OCI-LY1 (cell line): ENCODE measurements at regions not wholly inside any gene's neighbourhood (a gene's known extent, or its start where the extent isn't known, plus 50 kb on each side); places are given as distances from the start of the nearest gene placed in this dataset.

Experiments used
- H2AFZ ChIP-seq: fragments of 200-600 bp; sonication (generic), shearing (Covaris generic); 2 replicates; pipeline ENCODE4 v1.6.0; 2014; ENCODE audit warnings: antibody characterized with exemption, mild to moderate bottlenecking, low read length
- H3F3A ChIP-seq: fragments of 200-600 bp; sonication (generic), shearing (Covaris generic); 2 replicates; pipeline ENCODE4 v1.6.0; 2014; ENCODE audit warnings: mild to moderate bottlenecking, antibody characterized with exemption, low read length, moderate library complexity; ENCODE audit not compliant: insufficient read depth
- H3K27ac ChIP-seq: fragments of 200-600 bp; sonication (generic); 2 replicates; pipeline ENCODE4 v1.5.1; 2014; ENCODE audit warnings: low read length, mixed run types, mild to moderate bottlenecking, low read depth; ENCODE audit not compliant: poor library complexity, severe bottlenecking
- H3K27me3 ChIP-seq: fragments of 200-600 bp; sonication (generic); 2 replicates; pipeline ENCODE4 v1.6.0; 2014; ENCODE audit warnings: antibody characterized with exemption, mild to moderate bottlenecking, low read length, moderate library complexity; ENCODE audit not compliant: insufficient read depth
- H3K36me3 ChIP-seq: fragments of 200-600 bp; sonication (generic); 2 replicates; pipeline ENCODE4 v1.6.1; 2014; ENCODE audit warnings: mild to moderate bottlenecking, antibody characterized with exemption, low read length, moderate library complexity, mixed read lengths; ENCODE audit not compliant: insufficient read depth
- H3K4me1 ChIP-seq: fragments of 200-600 bp; sonication (generic); 2 replicates; pipeline ENCODE4 v1.5.1; 2014; ENCODE audit warnings: mild to moderate bottlenecking, low read length, moderate library complexity; ENCODE audit not compliant: insufficient read depth, severe bottlenecking
- H3K4me2 ChIP-seq: fragments of 200-600 bp; sonication (generic), shearing (Covaris generic); 2 replicates; pipeline ENCODE4 v1.6.1; 2014; ENCODE audit warnings: low read length
- H3K4me3 ChIP-seq: fragments of 200-600 bp; sonication (generic); 2 replicates; pipeline ENCODE4 v1.5.1; 2014; ENCODE audit warnings: low read length, low read depth, mild to moderate bottlenecking, mixed read lengths; ENCODE audit not compliant: poor library complexity, severe bottlenecking
- H3K79me2 ChIP-seq: fragments of 200-600 bp; shearing (Covaris generic); 2 replicates; pipeline ENCODE4 v1.6.1; 2016; ENCODE audit warnings: mixed run types, low read length, mixed read lengths; ENCODE audit not compliant: insufficient read depth
- H3K9ac ChIP-seq: fragments of 200-600 bp; sonication (generic), shearing (Covaris generic); 2 replicates; pipeline ENCODE4 v1.6.1; 2014; ENCODE audit warnings: mild to moderate bottlenecking, low read length, mixed read lengths
- H3K9me2 ChIP-seq: fragments of 200-600 bp; sonication (generic), shearing (Covaris generic); 2 replicates; pipeline ENCODE4 v1.6.1; 2014; ENCODE audit warnings: low read depth, mild to moderate bottlenecking, low read length, mixed read lengths
- H3K9me3 ChIP-seq: fragments of 200-600 bp; shearing (Covaris generic); 2 replicates; pipeline ENCODE4 v1.6.1; 2014; ENCODE audit warnings: low read length, mixed read lengths
- H4K20me1 ChIP-seq: fragments of 200-600 bp; sonication (generic), shearing (Covaris generic); 2 replicates; pipeline ENCODE4 v1.6.0; 2016; ENCODE audit warnings: mild to moderate bottlenecking, low read length; ENCODE audit not compliant: insufficient read depth
- CTCF ChIP-seq: fragments of 200-600 bp; sonication (generic), shearing (Covaris generic); IDR thresholded peaks from 2 replicates; pipeline ENCODE4 v1.5.1; 2017; ENCODE audit warnings: mild to moderate bottlenecking, antibody characterized with exemption, low read length, moderate library complexity, mixed read lengths
- EZH2 ChIP-seq: fragments of 200-600 bp; sonication (generic), shearing (Covaris generic); IDR thresholded peaks from 2 replicates; pipeline ENCODE4 v1.8.0; 2017; ENCODE audit warnings: borderline replicate concordance, mixed run types, mild to moderate bottlenecking, antibody characterized with exemption, low read length, moderate library complexity, mixed read lengths

- Histone ChIP-seq H3K79me2 (no peaks in the 10 kb centered on the region), H2AFZ (no peak overlapping the region), H3K9me2 (no peaks in the 10 kb centered on the region), H4K20me1 (no peaks in the 10 kb centered on the region), H3F3A (no peaks in the 10 kb centered on the region), H3K27me3 (no peaks in the 10 kb centered on the region), H3K27ac (no peak overlapping the region), H3K4me3 (no peak overlapping the region), H3K9me3 (no peaks in the 10 kb centered on the region), H3K4me2 (no peak overlapping the region), H3K9ac (no peak overlapping the region), H3K4me1 (no peaks in the 10 kb centered on the region), H3K36me3 (no peaks in the 10 kb centered on the region)
- TF ChIP-seq EZH2 (no peak), CTCF (no peak)
These were observed 1501.6 kb downstream of the OTOL1 start for GRCh38 chr3:162998205-162998604.

GRCh38 chr3:163011596-163011995, 1515.0 kb downstream of the OTOL1 start:
- no peaks in the 10 kb centered on the region for H3K9me2 ChIP-seq
- no peaks in the 10 kb centered on the region for H4K20me1 ChIP-seq
- H3K4me2 ChIP-seq: no peak overlapping the region
- no peak overlapping the region for H3K9ac ChIP-seq
- no peak overlapping the region for H3K4me3 ChIP-seq
- no peak for TF ChIP-seq EZH2
- no peak for TF ChIP-seq CTCF
- no peak overlapping the region for H3K27ac ChIP-seq
- no peak overlapping the region for H2AFZ ChIP-seq
- H3K79me2 ChIP-seq: no peaks in the 10 kb centered on the region
- H3K27me3 ChIP-seq: no peaks in the 10 kb centered on the region
- H3K4me1 ChIP-seq: no peaks in the 10 kb centered on the region
- no peaks in the 10 kb centered on the region for H3K9me3 ChIP-seq
- H3F3A ChIP-seq: no peaks in the 10 kb centered on the region
- H3K36me3 ChIP-seq: no peaks in the 10 kb centered on the region

GRCh38 chr3:163016251-163016650, 1519.6 kb downstream of the OTOL1 start:
- Histone ChIP-seq H2AFZ (no peak overlapping the region), H3K4me3 (no peak overlapping the region), H3K4me2 (no peak overlapping the region), H3F3A (no peaks in the 10 kb centered on the region), H3K36me3 (no peaks in the 10 kb centered on the region), H3K9me2 (no peaks in the 10 kb centered on the region), H3K9ac (no peak overlapping the region), H3K9me3 (no peaks in the 10 kb centered on the region), H3K4me1 (no peaks in the 10 kb centered on the region), H4K20me1 (no peaks in the 10 kb centered on the region), H3K27me3 (no peaks in the 10 kb centered on the region), H3K27ac (no peak overlapping the region), H3K79me2 (no peaks in the 10 kb centered on the region)
- TF ChIP-seq EZH2: no peak
- TF ChIP-seq CTCF: no peak
